ENCODE measurements at regions not wholly inside any gene's neighbourhood (a gene's known extent, or its start where the extent isn't known, plus 50 kb on each side); places are given as distances from the start of the nearest gene placed in this dataset.

DNA sequence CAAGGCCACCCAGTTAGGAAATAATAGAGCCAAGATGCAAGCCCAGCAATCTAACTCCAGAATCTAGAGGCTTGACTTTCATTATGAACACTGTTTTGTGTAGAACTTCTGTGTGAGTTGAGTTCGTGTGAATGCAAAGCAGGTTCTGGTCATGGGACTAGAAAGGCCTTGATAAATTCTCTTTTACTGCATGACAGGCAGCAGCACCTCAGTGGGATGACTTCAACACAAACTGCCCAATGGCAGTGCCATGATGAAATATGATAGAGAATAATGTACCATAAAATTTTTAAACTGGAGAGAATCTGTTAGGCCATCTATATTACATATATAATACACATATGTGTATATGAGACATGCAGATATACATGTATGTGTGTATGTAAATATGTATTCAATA is 214.5 kb downstream of the KLF5 start:
- TF ChIP-seq, protein P1, sequence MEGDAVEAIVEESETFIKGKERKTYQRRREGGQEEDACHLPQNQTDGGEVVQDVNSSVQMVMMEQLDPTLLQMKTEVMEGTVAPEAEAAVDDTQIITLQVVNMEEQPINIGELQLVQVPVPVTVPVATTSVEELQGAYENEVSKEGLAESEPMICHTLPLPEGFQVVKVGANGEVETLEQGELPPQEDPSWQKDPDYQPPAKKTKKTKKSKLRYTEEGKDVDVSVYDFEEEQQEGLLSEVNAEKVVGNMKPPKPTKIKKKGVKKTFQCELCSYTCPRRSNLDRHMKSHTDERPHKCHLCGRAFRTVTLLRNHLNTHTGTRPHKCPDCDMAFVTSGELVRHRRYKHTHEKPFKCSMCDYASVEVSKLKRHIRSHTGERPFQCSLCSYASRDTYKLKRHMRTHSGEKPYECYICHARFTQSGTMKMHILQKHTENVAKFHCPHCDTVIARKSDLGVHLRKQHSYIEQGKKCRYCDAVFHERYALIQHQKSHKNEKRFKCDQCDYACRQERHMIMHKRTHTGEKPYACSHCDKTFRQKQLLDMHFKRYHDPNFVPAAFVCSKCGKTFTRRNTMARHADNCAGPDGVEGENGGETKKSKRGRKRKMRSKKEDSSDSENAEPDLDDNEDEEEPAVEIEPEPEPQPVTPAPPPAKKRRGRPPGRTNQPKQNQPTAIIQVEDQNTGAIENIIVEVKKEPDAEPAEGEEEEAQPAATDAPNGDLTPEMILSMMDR (IDR thresholded peaks at IDR 0.05), result no peak
- TF ChIP-seq POLR2A (IDR thresholded peaks at IDR 0.05), result no peak

Data from body of pancreas (tissue), 4 donors.